Hematopoietic multipotent progenitor cell (in vitro differentiated cells): ENCODE measurements at regions not wholly inside any gene's neighbourhood (a gene's known extent, or its start where the extent isn't known, plus 50 kb on each side); places are given as distances from the start of the nearest gene placed in this dataset.

ENCODE experiments used
- DNase-seq, 3 donors: peaks; one replicate each; pipeline ENCODE4 v3.0.0-alpha.2; 2011 to 2015; ENCODE audit warnings: low read depth in 2 of 3, low spot score in 2 of 3

GRCh38 chr4:43242606-43243005 lies 350.1 kb downstream of the GRXCR1 start:
- DNase-seq, result peak in 1 of 3 donors; percentile 15

DNA sequence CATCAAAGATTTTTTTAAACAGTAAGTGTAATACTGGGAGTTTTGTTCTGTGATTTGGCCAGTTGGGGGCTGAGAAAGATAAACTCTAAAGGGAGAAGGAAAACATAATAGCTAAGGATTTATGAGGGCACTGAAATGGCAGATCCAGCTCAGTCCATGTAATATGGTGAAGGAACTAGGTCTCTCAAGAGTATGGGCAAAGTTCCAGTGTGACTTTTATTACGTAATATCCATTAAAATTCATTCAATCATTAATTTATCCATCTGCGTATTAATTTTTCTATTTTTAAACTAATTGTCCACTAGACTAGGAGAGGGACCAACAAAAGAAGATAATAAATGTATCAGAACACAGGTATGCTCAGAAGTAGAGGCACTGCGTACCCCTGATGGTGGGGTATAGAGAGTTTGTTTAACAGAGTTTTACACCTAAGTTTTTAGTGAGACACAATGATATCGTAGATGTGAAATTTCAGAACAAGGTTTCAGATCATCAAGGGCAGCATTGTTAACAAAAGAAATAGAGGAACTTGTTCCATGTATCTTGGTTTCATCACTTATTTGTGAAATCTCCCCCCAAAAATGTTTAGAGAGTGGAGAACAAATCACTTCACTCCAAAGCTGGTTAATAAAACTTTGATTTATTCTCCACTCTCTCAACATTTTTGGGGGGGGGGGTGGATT lies 351.1 kb downstream of the GRXCR1 start:
- no peak for DNase-seq

DNA sequence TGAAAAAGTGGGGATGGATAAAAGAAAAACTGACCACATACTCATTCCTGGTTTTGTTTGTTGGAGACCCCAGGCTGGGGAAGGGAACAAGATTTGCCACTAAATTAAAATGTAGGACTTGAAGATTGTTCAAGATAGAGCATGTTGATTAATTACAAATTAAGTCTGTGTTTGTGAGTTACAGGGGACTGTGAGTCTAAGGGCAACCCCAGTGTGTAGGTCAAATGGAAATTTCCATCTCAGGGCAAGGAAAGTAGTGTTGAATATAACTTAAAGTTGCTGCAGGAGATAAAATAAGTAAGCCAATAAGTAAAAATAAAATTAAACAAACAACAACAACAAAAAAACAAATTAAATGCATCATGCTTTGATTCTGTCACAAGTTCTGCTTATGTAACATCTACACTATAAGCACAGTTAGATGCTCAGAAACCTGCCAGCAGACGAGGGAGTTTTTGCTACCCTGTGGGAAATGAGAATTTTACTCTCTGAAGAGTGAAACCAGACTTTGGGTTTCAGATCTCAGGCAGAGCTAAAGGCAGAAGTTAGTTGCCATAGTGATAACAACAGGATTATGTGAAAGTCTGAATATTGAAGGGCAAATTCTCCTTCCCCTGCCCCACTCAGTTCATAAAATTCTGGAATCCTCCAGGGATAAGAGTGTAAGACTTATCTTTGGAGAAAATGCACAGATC lies 352.3 kb downstream of the GRXCR1 start:
- peak in 1 of 3 donors; percentile 4 for DNase-seq

DNA sequence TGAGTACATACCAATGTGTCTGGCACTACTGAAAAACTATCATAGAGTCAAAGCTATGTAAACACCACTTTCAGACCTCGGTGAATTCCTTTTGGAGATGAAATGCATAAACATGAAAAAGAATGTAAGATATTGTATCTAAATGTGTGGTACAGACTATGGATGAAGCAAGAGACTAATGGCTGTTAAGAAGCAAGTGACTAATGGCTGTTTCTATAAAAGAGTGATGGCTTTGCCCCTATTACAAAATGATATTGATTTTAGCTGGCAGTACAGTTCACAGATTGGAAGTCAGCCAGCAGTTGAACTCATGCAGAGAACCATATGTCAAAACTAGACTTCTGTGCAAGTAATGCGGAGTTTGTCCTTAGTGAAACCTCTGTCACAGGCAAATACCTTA lies 359.3 kb downstream of the GRXCR1 start:
- DNase-seq, result no peak

GRCh38 chr4:43253541-43253940 lies 361.0 kb downstream of the GRXCR1 start:
- DNase-seq, result no peak

DNA sequence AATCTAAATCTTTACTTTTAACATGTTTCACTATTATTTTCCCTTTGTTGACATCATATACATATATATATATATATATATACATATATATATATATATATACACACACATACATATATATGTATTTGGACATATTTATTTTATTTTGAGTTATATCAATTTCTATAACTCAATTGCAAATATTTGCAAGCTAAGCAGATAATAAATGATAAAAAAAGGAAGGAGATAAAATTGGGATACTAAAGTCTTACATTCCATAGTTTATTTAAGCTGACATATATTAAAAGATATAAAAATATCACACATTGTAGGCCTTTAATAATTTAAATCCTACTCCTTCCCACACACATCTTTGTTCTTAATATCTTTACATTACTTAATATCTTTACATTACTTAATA lies 372.2 kb downstream of the GRXCR1 start:
- DNase-seq, result no peak

DNA sequence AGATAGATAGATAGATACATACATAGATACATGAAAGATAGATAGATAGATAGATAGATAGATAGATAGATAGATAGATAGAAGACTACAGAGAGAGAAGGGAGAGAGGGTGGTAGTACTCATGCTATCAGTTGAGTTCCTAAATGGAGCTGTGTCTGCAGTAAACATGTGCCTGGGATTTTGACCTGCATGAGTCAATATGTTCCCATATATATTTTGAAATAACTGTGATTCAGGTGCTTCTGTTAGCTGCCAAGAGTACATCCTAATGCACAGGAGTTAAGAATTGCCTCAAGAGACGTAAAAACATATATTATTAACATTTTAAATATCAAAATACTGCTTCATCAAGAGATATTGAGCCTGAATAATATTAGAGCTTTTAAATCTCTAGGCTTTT lies 379.4 kb downstream of the GRXCR1 start:
- DNase-seq, result no peak

- no peak for DNase-seq
Measured at GRCh38 chr4:43274376-43274775, 381.9 kb downstream of the GRXCR1 start.

DNA sequence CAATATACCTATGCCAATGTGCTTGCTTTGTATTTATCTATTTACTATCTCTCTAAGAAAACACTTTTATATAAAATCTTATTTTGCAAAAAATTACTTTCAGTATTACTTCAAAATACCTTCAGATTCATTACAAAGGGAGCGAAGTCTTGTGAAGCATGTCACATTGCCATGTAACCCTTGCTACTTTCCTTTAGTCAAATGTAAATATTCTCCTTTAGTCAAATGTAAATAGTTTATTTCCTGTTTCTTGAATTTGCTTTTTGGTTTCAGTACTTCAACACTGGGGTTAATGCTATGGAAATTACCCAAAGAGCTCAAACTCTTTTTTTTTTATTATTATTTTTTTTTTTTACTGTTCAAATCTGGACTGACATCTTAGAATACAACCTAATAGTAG lies 383.3 kb downstream of the GRXCR1 start:
- DNase-seq, result no peak

GRCh38 chr4:43276321-43276720 lies 383.8 kb downstream of the GRXCR1 start:
- peak in 1 of 3 donors; percentile 0 for DNase-seq

- no peak for DNase-seq
Measured at GRCh38 chr4:43277003-43277402, 384.5 kb downstream of the GRXCR1 start.

DNA sequence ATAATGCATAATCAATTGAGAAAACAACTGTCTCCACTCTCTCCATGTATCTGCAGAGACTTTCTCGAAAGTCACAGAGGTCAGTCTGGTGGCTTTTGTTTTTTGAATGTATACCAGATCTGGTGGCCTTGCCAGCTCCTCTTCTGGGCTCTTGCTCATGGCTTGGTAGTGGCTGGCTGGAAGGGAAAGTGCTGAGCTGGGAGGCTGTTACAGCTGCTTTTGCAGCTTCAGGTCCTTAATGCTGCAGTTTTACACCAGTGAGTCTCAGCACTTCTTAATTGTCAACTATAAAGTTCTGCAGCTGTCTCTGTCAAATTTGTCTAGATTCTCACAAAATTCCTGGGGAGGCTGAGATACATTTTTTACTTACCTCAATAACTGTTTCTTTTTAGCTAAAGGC lies 390.0 kb downstream of the GRXCR1 start:
- no peak for DNase-seq

- no peak for DNase-seq
Measured at GRCh38 chr4:43286137-43286536, 393.6 kb downstream of the GRXCR1 start.

- DNase-seq, result no peak
Measured at GRCh38 chr4:43296946-43297528, 404.5 kb downstream of the GRXCR1 start.

DNA sequence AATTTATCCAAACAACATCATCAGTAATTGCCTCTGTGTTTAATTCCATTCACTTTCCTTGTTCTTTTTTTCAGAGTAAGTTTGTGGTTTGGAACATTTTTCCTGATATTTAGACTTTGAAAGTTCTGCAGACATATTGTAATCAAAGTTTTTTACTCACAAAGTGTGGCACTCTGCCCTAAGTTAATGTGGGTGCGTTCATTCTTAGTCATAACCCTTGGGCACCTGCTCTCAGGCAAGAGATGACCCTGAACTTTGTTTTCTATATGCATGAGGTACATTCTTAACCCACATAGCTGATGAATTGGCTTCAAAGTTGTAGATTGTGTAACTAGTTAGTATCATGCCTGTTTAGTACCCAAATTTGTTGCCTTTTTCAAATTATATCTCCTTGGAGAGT lies 424.3 kb downstream of the GRXCR1 start:
- no peak for DNase-seq

DNA sequence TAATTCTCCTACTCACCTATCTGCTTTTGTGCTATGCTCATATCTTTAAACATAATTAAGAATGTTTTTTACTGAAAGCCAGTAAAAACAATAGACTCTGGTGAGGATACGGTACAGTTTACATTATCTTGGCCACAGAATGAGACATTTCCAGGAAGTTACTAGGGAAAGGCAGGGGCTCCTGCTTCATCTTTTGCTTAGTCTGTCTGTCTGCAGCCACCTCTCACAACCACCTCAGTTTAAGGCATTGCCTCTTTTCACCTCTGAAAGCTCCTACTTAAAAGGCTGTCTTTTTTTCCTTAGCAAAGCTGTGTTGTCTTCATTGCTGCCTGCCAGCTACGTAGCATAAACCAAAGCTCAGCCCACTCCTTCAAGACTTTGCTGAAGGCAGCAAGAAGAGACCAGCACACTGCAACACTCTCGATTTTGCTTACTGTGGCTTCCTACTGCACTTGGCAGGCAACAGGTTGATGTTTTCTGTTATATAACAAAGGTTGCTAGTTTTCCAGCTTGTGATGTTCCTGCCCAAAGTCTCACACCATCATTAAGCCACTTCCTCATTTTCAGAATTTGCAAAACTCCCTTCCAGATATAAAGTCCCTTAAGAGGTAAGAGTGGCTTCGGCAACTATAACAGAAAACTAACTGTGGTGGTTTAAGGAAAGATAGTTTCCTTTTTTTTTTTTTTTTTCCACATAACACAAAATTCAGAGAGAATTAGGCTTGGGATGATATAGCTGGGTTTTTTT lies 432.9 kb downstream of the GRXCR1 start:
- DNase-seq, result peak in 1 of 3 donors; percentile 47

DNA sequence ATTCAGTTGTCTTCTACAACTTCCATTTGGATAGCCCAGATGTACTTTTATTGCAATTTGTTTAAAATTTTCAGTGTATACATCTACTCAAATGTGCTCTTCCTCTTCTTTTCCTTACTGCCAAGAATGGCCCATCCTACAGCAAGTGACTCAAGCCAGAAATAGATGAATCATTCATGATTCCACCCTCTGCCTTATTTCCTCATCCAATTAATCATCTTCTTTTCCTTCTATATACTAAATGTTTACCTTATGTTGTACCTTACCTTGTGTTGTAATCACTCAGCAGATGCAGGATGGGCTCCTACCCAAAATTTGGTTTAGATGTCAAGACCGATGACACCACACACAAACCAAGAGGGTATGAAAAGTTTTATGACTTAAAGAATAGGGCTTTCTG lies 437.8 kb downstream of the GRXCR1 start:
- DNase-seq, result no peak

DNA sequence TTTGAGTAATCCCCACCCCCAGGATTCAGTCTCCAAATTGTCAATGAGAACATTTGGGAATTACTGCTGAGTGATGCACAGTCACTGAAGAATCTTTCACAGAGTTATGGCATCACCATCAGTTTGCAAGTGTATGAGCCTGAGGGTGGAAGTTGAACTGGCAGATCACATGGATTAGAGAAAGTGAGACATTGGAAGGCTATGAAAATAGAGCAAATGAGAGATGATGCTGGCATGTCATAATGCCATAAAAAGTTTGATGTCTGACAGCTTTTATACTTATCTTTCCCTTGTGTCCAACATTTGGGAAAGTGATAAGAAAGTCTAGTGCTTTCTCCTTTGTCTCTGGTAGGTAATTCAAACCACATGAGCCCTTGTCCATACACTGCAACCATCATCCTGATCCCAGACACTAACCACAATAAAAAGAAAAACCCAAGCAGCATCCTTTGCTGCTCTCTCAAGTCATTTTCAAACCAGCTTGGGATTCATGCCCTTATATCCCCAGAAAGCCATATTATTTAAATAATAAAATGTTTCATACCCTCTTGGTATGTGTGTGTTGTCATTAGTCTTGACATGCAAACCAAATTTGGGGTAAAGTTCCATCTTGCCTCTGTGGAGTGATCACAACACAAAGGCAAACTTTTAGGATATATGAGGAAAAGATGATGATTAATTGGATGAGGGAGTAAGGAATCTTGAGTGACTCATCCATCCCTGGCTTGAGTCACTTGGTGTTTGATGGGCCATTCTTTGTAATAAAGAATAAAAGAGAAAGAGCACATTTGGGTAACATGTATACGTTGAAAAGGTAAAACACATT lies 438.9 kb downstream of the GRXCR1 start:
- DNase-seq, result no peak

- no peak for DNase-seq
Measured at GRCh38 chr4:43332052-43332425, 439.5 kb downstream of the GRXCR1 start.

- no peak for DNase-seq
Measured at GRCh38 chr4:43337707-43338106, 445.2 kb downstream of the GRXCR1 start.

- no peak for DNase-seq
Measured at GRCh38 chr4:43339435-43339834, 446.9 kb downstream of the GRXCR1 start.
